HepG2 (cell line): ENCODE measurements at regions not wholly inside any gene's neighbourhood (a gene's known extent, or its start where the extent isn't known, plus 50 kb on each side); places are given as distances from the start of the nearest gene placed in this dataset.

Experiments
- ATAC-seq: fragments of 200-7000 bp; cut with Tn5 transposase; 3 replicates; pipeline ENCODE4 v1.9.1; 2020; ENCODE audit warnings: mild to moderate bottlenecking, moderate library complexity
- BruUV-seq: library from RNA; stranded (reverse); fragments of 400-500 nt; replicated peaks from 2 replicates; lab custom pipeline; 2021; lab: Mats Ljungman, UMichigan
- CTCF ChIA-PET: fragments of 300-600 bp; formaldehyde crosslinking; extraction: SDS; loops from one replicate; lab custom pipeline; 2021; ENCODE audit warnings: low total read pairs, inconsistent platforms, low intra/inter-chr PET ratio; lab: Yijun Ruan, JAX
- POLR2A ChIA-PET: fragments of 350-600 bp; sonication (Branson Sonifier 250); formaldehyde crosslinking; loops from one replicate; lab custom pipeline; 2020; ENCODE audit warnings: antibody characterized with exemption, inconsistent platforms; lab: Yijun Ruan, JAX
- DNase-seq: peaks from one replicate; pipeline ENCODE4 v3.0.0-alpha.2; 2015; ENCODE audit warnings: low spot score
- FAIRE-seq: peaks from 3 replicates; lab custom pipeline; 2011; peaks lifted over from hg19 to GRCh38; lab: Jason Lieb, UNC
- H2AFZ ChIP-seq: one replicate; pipeline ENCODE4 v1.6.1; 2011; ENCODE audit warnings: low read length, inconsistent platforms
- H3K27ac ChIP-seq: fragments of 300-600 bp; 3 replicates; pipeline ENCODE4 v1.8.0; 2011; ENCODE audit warnings: mixed run types, mild to moderate bottlenecking, mixed read lengths, low read length, inconsistent platforms; ENCODE audit not compliant: insufficient read depth; ENCODE audit errors: extremely low read length
- H3K27me3 ChIP-seq, 2 experiments: fragments of 200-600 bp in 1 of 2; 2 replicates in 1 of 2; 3 replicates in 1 of 2; pipeline versions ENCODE4 v1.6.0 to v1.8.0; 2011; ENCODE audit warnings: low read length in 2 of 2, mild to moderate bottlenecking in 2 of 2, moderate library complexity in 2 of 2, inconsistent platforms in 1 of 2; ENCODE audit not compliant: insufficient read depth in 2 of 2, control insufficient read depth in 1 of 2
- H3K36me3 ChIP-seq, 2 experiments: fragments of 200-600 bp in 1 of 2; replicated peaks in 1 of 2; 2 replicates in 1 of 2; 3 replicates in 1 of 2; pipeline versions ENCODE4 v1.5.1 to v1.8.0; 2011; ENCODE audit warnings: low read length in 2 of 2, inconsistent platforms in 1 of 2; ENCODE audit not compliant: insufficient read depth in 2 of 2, control insufficient read depth in 1 of 2
- H3K4me1 ChIP-seq: 2 replicates; pipeline ENCODE4 v1.5.1; 2012; ENCODE audit warnings: low read length, inconsistent platforms; ENCODE audit not compliant: insufficient read depth
- H3K4me2 ChIP-seq: 2 replicates; pipeline ENCODE4 v1.6.0; 2011; ENCODE audit warnings: low read depth, low read length, inconsistent platforms
- H3K4me3 ChIP-seq, 3 experiments: fragments of 200-600 bp in 1 of 3; sonication (generic), shearing (Covaris generic) in 1 of 3; replicated peaks in 1 of 3; 2 replicates each; pipeline ENCODE4 v1.5.1; 2011 to 2016; ENCODE audit warnings: low read length in 3 of 3, inconsistent platforms in 2 of 3, low read depth in 2 of 3, mild to moderate bottlenecking in 2 of 3, control low read depth in 1 of 3, mixed read lengths in 1 of 3; ENCODE audit not compliant: insufficient read depth in 1 of 3
- H3K79me2 ChIP-seq: one replicate; pipeline ENCODE4 v1.6.1; 2011; ENCODE audit warnings: low read length, inconsistent platforms; ENCODE audit not compliant: insufficient read depth
- H3K9ac ChIP-seq: 2 replicates; pipeline ENCODE4 v1.6.0; 2011; ENCODE audit warnings: mild to moderate bottlenecking, low read depth, low read length, inconsistent platforms; ENCODE audit not compliant: insufficient read depth
- H3K9me3 ChIP-seq: 2 replicates; pipeline ENCODE4 v1.5.1; 2012; ENCODE audit warnings: mild to moderate bottlenecking, low read length
- H4K20me1 ChIP-seq: 2 replicates; pipeline ENCODE4 v1.6.0; 2011; ENCODE audit warnings: inconsistent platforms, mild to moderate bottlenecking, low read length, moderate library complexity; ENCODE audit not compliant: insufficient read depth
- AKNA ChIP-seq: sonication (generic); formaldehyde crosslinking; IDR thresholded peaks from 2 replicates; pipeline ENCODE4 v1.4.0; 2020; ENCODE audit warnings: missing genetic modification reagents, borderline replicate concordance
- GLMP ChIP-seq: sonication (generic); formaldehyde crosslinking; IDR thresholded peaks from 2 replicates; pipeline ENCODE4 v1.9.0; 2021; ENCODE audit warnings: missing genetic modification reagents, mild to moderate bottlenecking, borderline replicate concordance
- KLF15 ChIP-seq: sonication (generic); formaldehyde crosslinking; IDR thresholded peaks from 2 replicates; pipeline ENCODE4 v1.8.1; 2023; ENCODE audit warnings: borderline replicate concordance, mild to moderate bottlenecking, inconsistent platforms, missing genetic modification reagents, mixed read lengths
- NPAS2 ChIP-seq: sonication (generic); formaldehyde crosslinking; IDR thresholded peaks from 2 replicates; pipeline ENCODE4 v1.8.0; 2022; ENCODE audit warnings: mild to moderate bottlenecking, missing genetic modification reagents, borderline replicate concordance
- RFX1 ChIP-seq: fragments of 450-650 bp; IDR thresholded peaks from 2 replicates; pipeline ENCODE4 v1.6.1; 2017
- ZFP90 ChIP-seq: sonication (generic); formaldehyde crosslinking; IDR thresholded peaks from 2 replicates; pipeline ENCODE4 v1.8.0; 2022; ENCODE audit warnings: missing genetic modification reagents, mild to moderate bottlenecking, inconsistent platforms, borderline replicate concordance
- WGBS: methylation state at CpG from one replicate; pipeline ENCODE4 v1.1.6; 2017; ENCODE audit warnings: low lambda C conversion rate; 5-methylcytosine and 5-hydroxymethylcytosine counted together
- in situ Hi-C: cut with HindIII; loops from 2 replicates; pipeline ENCODE4 v1.10.0; 2017; ENCODE audit warnings: low pct_unique_long_range_greater_than_20kb; ENCODE audit not compliant: extremely low pct_ligation_motif_present
- intact Hi-C: fragments of 100-400 bp; cut with micrococcal nuclease; formaldehyde crosslinking; loops from one replicate; pipeline ENCODE4 v1.10.0; 2022; ENCODE audit not compliant: unreplicated experiment
- TF ChIP-seq, protein P1 (sequence below): IDR thresholded peaks from 2 replicates; pipeline ENCODE4 v1.6.1; 2016; ENCODE audit warnings: low read depth
- TF ChIP-seq, protein P2 (sequence below): sonication (generic); formaldehyde crosslinking; IDR thresholded peaks from 2 replicates; pipeline ENCODE4 v1.5.0; 2020; ENCODE audit warnings: mild to moderate bottlenecking, missing genetic modification reagents, borderline replicate concordance
- TF ChIP-seq, protein P3 (sequence below): sonication (generic); formaldehyde crosslinking; IDR thresholded peaks from 2 replicates; pipeline ENCODE4 v1.8.0; 2022; ENCODE audit warnings: mild to moderate bottlenecking, missing genetic modification reagents, borderline replicate concordance

DNA sequence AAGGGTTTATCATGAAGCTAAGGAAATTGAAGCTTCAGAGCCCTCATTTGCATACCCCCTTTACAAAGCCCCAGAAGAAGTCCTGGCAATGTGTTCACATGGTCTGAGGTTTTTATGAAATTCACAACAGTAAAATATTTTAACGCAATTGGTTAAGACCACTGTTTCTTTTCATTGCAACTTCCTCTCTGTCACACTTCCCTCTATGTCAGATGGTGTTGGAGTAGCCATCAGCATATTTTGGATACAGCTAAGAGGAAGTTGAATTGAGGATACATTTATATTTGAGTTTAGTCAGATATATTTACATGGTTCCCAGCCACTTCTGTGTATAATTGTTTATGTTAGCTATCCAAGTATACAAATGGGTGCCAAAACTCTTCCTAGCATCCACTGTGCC is 170.0 kb downstream of the TXNL1 start (continued):
- TF ChIP-seq, protein P1, sequence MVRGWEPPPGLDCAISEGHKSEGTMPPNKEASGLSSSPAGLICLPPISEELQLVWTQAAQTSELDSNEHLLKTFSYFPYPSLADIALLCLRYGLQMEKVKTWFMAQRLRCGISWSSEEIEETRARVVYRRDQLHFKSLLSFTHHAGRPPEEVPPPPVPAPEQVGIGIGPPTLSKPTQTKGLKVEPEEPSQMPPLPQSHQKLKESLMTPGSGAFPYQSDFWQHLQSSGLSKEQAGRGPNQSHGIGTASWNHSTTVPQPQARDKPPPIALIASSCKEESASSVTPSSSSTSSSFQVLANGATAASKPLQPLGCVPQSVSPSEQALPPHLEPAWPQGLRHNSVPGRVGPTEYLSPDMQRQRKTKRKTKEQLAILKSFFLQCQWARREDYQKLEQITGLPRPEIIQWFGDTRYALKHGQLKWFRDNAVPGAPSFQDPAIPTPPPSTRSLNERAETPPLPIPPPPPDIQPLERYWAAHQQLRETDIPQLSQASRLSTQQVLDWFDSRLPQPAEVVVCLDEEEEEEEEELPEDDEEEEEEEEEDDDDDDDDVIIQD (CRISPR knock-in tag): no peak
- TF ChIP-seq, all 625 proteins: peak for 0

- H3K79me2 ChIP-seq: no peaks in the 10 kb centered on the region
- intact Hi-C loops: no loop called here
- no peak overlapping the region for H3K27ac ChIP-seq
- no peak overlapping the region for H3K4me3 ChIP-seq
- in situ Hi-C loops: no loop called here
- H3K36me3 ChIP-seq: no peaks in the 10 kb centered on the region
- ATAC-seq (no peak), FAIRE-seq (no peak), DNase-seq (no peak)
- CTCF ChIA-PET: no interaction called here
- POLR2A ChIA-PET: no interaction called here
- BruUV-seq: no TSS peak
- no peak overlapping the region for H3K4me2 ChIP-seq
- no peaks in the 10 kb centered on the region for H3K4me1 ChIP-seq
- H4K20me1 ChIP-seq: no peaks in the 10 kb centered on the region
- H2AFZ ChIP-seq: no peak overlapping the region
- H3K9me3 ChIP-seq: peaks cover 22% of the 10 kb centered on the region
- H3K9ac ChIP-seq: no peak overlapping the region
- H3K27me3 ChIP-seq: no peaks in the 10 kb centered on the region
- 0% methylated on average over 1 of the region's 1 CpG for WGBS
- TF ChIP-seq ZFP90 (CRISPR knock-in tag) (no peak), NPAS2 (CRISPR knock-in tag) (no peak), AKNA (CRISPR knock-in tag) (no peak), GLMP (CRISPR knock-in tag) (no peak), RFX1 (no peak), KLF15 (CRISPR knock-in tag) (no peak)
- TF ChIP-seq, protein P2, sequence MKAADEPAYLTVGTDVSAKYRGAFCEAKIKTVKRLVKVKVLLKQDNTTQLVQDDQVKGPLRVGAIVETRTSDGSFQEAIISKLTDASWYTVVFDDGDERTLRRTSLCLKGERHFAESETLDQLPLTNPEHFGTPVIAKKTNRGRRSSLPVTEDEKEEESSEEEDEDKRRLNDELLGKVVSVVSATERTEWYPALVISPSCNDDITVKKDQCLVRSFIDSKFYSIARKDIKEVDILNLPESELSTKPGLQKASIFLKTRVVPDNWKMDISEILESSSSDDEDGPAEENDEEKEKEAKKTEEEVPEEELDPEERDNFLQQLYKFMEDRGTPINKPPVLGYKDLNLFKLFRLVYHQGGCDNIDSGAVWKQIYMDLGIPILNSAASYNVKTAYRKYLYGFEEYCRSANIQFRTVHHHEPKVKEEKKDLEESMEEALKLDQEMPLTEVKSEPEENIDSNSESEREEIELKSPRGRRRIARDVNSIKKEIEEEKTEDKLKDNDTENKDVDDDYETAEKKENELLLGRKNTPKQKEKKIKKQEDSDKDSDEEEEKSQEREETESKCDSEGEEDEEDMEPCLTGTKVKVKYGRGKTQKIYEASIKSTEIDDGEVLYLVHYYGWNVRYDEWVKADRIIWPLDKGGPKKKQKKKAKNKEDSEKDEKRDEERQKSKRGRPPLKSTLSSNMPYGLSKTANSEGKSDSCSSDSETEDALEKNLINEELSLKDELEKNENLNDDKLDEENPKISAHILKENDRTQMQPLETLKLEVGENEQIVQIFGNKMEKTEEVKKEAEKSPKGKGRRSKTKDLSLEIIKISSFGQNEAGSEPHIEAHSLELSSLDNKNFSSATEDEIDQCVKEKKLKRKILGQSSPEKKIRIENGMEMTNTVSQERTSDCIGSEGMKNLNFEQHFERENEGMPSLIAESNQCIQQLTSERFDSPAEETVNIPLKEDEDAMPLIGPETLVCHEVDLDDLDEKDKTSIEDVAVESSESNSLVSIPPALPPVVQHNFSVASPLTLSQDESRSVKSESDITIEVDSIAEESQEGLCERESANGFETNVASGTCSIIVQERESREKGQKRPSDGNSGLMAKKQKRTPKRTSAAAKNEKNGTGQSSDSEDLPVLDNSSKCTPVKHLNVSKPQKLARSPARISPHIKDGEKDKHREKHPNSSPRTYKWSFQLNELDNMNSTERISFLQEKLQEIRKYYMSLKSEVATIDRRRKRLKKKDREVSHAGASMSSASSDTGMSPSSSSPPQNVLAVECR (CRISPR knock-in tag): no peak
- TF ChIP-seq, protein P3, sequence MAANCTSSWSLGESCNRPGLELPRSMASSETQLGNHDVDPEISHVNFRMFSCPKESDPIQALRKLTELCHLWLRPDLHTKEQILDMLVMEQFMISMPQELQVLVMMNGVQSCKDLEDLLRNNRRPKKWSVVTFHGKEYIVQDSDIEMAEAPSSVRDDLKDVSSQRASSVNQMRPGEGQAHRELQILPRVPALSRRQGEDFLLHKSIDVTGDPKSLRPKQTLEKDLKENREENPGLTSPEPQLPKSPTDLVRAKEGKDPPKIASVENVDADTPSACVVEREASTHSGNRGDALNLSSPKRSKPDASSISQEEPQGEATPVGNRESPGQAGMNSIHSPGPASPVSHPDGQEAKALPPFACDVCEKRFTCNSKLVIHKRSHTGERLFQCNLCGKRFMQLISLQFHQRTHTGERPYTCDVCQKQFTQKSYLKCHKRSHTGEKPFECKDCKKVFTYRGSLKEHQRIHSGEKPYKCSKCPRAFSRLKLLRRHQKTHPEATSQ (CRISPR knock-in tag): no peak
Measured at GRCh38 chr18:56462276-56462675, 176.1 kb downstream of the TXNL1 start.
